ENCODE measurements at regions not wholly inside any gene's neighbourhood (a gene's known extent, or its start where the extent isn't known, plus 50 kb on each side); places are given as distances from the start of the nearest gene placed in this dataset.

DNA sequence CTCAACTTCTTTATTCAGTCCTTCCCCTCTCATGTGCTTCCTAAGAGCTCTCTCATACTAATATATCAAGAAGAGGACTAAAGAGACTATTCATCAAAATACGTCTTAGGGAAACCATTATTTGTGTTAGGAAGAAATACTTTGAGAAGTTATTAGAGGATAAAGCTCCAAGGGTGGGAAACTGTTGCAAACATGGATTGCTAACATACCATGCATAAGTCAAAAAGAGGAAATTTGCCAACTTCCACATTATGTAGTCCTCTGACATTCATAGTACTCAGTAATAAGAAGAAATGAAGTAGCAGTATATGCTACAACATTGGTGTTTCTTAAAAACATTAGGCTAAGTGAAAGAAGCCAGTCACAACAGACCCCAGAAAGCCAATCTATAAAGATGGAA is 128.8 kb upstream of the CLEC14A start:
- TF ChIP-seq EZH2phosphoT487 (IDR thresholded peaks at IDR 0.05) (no peak), EZH2 (IDR thresholded peaks at IDR 0.05) (no peak)
- TF ChIP-seq, protein P1, sequence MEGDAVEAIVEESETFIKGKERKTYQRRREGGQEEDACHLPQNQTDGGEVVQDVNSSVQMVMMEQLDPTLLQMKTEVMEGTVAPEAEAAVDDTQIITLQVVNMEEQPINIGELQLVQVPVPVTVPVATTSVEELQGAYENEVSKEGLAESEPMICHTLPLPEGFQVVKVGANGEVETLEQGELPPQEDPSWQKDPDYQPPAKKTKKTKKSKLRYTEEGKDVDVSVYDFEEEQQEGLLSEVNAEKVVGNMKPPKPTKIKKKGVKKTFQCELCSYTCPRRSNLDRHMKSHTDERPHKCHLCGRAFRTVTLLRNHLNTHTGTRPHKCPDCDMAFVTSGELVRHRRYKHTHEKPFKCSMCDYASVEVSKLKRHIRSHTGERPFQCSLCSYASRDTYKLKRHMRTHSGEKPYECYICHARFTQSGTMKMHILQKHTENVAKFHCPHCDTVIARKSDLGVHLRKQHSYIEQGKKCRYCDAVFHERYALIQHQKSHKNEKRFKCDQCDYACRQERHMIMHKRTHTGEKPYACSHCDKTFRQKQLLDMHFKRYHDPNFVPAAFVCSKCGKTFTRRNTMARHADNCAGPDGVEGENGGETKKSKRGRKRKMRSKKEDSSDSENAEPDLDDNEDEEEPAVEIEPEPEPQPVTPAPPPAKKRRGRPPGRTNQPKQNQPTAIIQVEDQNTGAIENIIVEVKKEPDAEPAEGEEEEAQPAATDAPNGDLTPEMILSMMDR (IDR thresholded peaks at IDR 0.05), result no peak

Measured in neural progenitor cell (in vitro differentiated cells).